HG03460 (cell line): ENCODE measurements at regions not wholly inside any gene's neighbourhood (a gene's known extent, or its start where the extent isn't known, plus 50 kb on each side); places are given as distances from the start of the nearest gene placed in this dataset.

ENCODE experiments used
- ATAC-seq: cut with Tn5 transposase; IDR thresholded peaks from one replicate; pipeline ENCODE4 v1.9.1; 2021; ENCODE audit not compliant: unreplicated experiment

DNA sequence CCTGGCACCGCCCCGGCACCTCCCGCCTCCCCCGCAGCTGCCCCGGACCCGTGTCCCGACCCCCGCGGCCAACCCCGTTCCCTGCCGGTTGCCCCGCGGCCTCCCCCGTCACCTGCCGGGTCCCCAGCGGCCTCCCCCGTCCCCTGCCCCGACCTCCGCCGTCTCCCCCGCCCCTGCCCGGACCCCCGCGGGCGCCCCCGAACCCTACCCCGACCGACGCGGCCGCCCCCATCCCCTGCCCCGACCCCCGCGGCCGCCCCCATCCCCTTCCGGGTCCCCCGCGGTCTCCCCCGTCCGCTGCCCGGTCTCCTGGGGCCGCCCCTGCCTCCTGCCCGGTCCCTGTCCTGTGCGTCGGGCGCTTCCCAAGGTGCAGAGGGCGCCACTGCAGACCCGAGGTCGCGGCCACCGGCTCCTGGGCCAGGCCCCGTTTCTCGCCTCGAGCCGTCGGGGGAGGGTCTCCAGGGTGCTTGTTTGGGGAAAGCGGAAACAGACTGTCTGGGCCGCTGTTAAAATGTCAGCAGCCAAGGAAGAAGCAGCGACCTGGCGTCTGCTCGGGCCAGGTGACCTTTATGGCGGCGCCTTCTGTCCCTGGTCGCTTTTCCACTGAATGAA is 51.6 kb upstream of the APOD start:
- peak; percentile 1 for ATAC-seq

DNA sequence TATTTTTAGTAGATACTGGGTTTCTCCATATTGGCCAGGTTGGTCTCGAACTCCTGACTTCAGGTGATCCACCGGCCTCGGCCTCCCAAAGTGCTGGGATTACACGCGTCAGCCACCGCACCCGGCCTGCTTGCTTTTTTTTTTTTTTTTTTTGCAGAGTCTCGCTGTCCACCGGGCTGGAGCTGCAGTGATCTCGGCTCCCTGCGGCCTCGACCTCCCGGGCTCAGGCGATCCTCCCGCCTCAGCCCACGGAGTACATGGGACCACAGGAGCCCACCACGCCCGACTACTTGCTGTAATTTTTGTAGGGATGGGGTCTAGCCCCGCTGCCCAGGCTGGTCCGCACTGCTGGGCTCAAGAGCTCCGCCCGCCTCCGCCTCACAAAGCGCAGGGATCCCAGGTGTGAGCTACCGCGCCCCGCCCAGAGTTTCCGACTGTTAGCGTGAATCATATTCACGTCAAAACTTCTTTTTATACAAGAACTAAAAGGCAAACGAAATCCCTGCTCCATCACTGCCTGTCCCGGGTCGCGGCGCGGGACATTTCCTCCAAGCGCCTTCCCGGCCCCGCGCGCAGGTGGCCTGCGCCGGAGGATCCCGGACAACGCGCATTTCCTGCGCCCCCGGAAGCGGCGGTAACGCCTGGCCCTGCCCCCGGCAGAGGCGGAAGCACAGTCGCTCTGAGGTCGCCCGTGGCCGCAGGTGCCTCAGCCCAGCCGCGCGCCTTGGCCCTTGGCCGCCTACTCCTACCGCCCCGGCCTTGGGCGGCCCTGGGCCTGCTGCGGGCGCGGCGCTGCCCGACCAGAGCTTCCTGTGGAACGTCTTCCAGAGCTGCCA is 50.9 kb upstream of the APOD start:
- ATAC-seq, result peak; percentile 93
